Erythroblast (primary cell): ENCODE measurements at regions not wholly inside any gene's neighbourhood (a gene's known extent, or its start where the extent isn't known, plus 50 kb on each side); places are given as distances from the start of the nearest gene placed in this dataset.
"Not testable (repeated sequence)": the region's sequence is repeated elsewhere in the genome, so short reads cannot be mapped to it uniquely, and the experiment has no call there.

Experiments
- DNase-seq, 2 experiments: peaks; one replicate each; lab custom pipeline; 2025; lab: John Stamatoyannopoulos, UW
- GATA1 ChIP-seq: IDR thresholded peaks from 2 replicates; pipeline ENCODE4 v1.6.1; 2011; ENCODE audit warnings: low read depth, mild to moderate bottlenecking, control low read depth, low read length, moderate library complexity
- POLR2A ChIP-seq: IDR thresholded peaks from 2 replicates; pipeline ENCODE4 v1.6.1; 2011; ENCODE audit warnings: mild to moderate bottlenecking, low read length

DNA sequence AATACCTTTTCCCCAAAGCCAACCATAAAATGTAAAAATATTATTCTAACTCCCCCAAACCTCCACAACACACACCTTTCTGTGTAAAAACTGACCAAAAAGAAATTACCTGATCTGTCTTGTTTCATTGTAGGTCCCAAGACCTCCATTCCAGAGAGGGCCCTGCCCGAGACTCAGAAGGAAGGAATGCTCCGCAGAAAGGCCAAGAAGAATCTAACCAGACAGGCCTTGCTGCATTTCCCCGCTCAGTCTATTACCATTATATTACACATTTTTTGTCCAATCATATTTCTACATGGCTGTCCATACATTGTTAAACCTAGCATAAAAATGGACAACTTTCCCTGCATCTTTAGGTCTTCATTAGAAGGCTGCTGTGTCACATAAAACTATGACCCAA lies 237.5 kb upstream of the UBASH3B start:
- no peak for DNase-seq
- TF ChIP-seq POLR2A (no peak), GATA1 (no peak)

DNA sequence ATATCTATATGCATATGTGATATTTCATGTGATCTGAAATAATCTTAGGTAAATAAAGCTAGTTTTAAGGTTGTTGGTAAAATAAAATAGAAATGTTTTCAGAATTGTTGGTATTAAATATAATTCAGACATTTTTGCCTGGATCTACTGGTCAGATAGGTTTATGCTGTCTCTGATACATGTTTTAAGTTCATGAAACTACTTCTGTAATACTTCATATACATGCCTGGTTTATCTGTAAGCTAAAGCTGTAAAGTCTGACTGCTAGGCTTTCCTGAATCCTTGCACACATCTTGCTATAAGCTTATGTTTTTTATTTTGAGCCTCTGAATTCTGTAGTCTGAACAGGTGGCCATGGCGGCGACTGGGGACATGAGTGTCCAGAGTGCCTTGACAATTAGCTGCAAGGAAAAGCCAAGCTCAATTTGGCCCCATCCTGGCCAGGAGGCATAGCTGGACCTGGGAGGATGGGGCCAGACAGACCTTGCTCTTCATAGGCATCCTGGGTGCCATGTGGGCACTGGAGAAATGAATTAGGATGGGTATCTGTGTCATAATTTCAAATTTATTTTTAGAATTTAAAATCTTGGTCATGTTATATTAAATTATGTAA lies 241.0 kb upstream of the UBASH3B start:
- TF ChIP-seq POLR2A (no peak), GATA1 (no peak)
- no peak for DNase-seq

DNA sequence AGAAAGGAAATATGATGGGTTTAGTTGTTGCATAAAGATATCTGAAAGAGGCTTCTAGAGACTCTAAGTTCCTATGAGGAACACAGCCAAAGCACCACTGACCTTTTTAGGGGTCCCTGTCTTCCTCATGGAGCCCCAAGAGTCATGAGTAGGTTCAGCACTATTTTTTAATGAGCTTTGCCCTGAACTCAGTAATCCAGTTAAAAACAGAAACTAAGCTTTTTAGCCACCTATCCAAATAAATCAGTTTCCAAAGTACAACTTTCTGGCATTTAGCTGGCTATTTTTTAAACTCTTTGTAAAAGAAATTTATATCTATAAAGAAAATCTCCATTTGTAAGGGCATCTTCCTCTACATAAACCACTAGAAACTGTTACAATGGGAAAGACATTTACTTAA lies 241.8 kb upstream of the UBASH3B start:
- TF ChIP-seq POLR2A, result no peak
- no peak for TF ChIP-seq GATA1
- no peak for DNase-seq

DNA sequence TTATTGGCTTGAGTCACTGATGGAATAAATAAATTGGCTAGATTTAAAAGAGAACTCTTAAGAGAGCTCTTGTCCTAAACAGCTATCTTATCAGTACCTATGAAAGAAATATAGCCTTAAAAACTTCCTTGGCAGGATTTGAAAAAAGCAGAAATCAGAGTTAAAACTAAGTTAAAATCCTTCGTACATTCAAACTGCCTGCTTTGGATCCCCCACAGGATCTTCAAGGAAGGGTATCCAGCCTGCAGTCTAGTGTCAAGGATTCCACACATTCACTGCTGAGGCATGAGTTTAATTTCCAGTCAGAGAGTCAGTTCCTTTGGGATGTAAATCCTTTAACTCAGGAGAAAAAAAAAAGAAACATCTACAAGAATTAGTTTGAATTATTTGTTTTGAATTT lies 242.9 kb upstream of the UBASH3B start:
- TF ChIP-seq POLR2A (no peak), GATA1 (no peak)
- no peak for DNase-seq

DNA sequence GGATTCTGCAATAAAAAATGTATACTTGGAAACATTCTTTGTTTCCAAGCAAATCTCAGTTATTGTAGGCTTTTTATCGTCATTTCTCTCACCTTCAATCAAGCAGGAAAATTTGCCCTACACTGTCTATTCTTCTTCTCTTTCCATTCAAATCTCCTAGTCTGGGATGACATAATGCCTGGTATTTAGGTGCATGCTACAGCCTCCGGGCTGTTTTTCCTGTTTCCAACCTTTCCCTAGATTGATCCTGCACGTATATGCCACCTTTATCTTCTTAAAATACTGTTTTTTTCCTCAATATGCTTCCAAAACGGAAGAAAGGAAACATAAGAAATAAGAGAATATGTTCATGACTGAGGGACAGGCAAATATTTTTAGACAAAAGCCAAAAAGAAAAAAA lies 249.1 kb upstream of the UBASH3B start:
- no peak for TF ChIP-seq POLR2A
- TF ChIP-seq GATA1, result no peak
- no peak for DNase-seq

DNA sequence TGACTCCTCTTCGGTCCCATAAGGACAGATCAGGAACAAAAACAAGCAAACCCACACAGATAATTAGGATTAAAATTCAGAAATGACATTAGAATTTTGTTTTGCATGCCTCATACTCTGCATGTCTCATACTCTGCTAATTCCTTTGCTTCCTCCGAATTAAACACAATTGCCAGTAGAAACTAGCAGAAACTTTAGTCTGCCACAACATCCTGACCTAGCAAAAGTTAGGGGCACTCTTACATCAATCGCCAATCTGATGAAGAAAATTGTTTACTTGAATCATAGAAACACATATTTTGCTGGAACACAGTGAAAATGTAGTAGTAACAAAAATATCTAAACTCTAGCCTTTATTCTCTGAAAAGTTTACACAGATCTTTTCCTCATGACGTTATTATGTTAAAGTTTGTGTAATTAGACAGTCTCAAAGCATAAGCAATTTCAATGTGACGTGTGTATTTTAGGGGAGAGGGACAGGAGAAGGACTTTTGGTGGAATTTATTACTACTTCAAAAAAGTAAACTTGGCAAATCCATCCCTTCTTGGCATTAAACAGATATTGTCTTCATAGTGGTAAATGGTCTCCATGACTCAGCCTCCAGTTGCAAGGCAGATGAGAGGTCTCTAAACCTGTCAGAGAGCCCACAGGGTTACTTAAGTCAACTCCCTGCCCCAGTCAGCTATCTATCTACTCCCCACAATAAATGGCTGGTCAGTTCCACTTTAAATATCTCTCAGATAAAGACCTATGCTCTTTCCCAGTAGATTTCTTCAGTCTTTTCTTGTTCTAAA lies 249.8 kb upstream of the UBASH3B start:
- TF ChIP-seq POLR2A, result no peak
- no peak for TF ChIP-seq GATA1
- DNase-seq, result no peak

DNA sequence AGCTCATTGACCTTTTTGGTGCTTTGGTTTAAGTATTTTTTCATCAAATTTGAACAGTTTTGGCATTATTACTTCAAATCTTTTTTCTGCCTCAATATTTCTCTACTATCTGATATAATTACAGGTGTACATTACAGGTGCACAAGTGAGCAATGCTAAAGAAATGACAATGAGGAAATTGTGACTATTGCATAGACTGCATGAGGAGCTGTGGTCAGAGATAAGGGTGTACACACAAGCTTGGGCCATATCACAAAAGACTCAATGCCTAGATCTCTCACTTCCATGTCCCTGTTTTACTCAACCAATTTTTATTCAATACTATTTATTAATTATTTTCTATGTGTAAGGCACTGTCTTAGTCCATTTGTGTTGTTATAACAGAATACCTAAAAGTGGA lies 251.0 kb upstream of the UBASH3B start:
- TF ChIP-seq POLR2A (no peak), GATA1 (no peak)
- no peak for DNase-seq

DNA sequence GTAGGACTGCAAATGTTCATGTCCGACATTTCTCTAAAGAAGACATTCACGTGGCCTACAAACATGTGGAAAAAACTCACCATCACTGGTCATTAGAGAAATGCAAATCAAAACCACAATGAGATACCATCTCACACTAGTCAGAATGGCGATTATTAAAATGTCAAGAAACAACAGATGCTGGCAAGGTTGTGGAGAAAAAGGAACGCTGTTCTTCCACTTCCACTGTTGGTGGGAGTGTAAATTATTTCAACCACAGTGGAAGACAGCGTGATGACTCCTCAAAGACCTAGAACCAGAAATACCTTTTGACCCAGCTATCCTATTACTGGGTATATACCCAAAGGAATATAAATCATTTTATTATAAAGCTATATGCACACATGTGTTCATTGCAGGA lies 253.9 kb upstream of the UBASH3B start:
- DNase-seq, result not testable (repeated sequence)

DNA sequence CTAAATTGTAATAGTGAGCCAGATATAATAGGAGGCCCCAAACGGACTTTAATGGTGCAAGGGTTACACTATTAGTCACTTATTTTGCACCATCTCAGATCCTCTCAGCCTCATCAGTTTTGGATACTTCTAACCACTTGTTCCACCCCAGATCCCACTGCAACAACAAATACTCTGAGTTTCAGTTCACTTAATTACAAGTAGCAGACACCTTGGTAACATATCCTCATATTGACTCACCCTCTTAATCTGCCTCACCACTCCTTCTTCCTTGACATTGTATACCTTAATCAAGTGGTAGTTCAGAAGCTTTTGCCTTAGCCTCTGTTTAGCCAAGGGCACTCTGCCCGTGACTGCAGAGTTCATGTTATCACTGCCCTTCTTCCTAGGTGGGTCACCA lies 256.1 kb upstream of the UBASH3B start:
- TF ChIP-seq POLR2A, result no peak
- no peak for TF ChIP-seq GATA1
- DNase-seq, result no peak

DNA sequence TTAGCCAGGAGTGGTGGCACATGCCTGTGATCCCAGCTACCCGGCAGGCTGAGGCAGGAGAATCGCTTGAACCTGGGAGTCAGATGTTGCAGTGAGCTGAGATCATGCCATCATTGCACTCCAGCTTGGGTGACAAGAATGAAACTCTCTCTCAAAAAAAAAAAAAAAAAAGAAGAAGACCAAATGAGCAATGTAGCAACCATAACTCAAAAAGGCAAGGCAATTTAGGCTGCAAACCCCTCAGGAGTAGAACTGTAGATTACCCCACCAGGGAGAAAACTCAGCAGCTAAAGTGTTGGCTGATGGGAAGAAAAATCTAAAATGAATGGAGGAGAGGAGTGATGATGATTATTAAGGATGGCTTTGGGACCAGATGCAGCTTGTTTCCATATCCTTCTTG lies 256.7 kb upstream of the UBASH3B start:
- DNase-seq, result no peak
- TF ChIP-seq GATA1 (no peak), POLR2A (no peak)

DNA sequence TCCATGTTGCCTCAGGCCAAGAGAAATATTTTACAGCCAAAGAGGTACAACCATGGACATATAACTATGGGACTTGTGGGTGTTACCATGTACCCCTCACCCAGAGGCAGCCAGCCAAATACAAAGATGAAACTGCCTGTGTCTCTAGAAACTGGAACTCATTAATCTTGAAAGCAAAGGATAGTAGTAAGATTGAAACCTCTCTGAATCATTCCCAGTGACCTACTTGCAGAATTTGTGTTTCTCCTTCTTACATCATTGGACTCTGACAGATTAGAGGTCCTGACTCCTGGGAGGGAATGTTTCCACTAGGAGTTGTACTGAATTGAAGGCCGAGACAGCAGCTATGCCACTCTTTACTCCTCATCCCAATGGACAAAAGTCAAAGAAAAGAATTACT lies 257.4 kb upstream of the UBASH3B start:
- no peak for DNase-seq
- TF ChIP-seq GATA1 (no peak), POLR2A (no peak)

DNA sequence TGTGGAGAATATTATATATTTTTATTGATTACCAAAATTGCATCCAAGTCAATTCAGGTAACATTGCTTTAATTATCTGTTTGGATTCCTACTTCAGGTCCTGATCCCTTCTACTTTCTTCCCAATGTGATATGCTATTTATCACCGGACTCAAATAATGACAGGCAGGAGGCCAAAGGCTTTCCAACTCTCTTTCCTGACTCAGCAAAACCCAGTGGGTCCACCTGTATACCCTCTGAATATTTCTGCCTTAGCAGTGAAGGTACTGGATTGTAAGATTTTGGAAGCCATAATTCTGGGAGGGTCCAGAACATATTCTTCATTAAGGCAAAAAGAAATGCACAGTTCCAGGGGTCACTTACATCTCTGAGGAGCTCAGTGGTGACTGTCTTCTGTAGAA lies 260.2 kb upstream of the UBASH3B start:
- no peak for TF ChIP-seq POLR2A
- no peak for TF ChIP-seq GATA1
- no peak for DNase-seq

DNA sequence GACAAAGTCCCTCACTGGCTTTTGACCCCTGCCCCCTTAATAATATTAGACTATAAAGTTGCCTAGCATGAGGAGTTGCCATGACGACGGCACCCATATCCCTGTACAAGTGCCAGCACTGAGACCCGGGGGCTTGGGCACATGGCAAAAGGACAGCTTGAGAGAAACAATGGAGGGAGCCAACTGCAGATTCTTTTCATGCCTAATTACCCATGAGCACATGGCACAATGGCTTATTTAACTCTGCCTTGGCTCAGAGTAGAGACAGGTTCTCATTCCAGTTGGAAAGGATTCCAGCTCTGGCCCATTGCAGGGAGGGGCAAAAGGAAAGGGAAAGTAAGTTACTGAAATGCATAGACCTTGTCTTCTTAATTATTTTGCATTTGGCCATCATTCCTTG lies 261.2 kb upstream of the UBASH3B start:
- TF ChIP-seq GATA1, result no peak
- TF ChIP-seq POLR2A, result no peak
- no peak for DNase-seq

DNA sequence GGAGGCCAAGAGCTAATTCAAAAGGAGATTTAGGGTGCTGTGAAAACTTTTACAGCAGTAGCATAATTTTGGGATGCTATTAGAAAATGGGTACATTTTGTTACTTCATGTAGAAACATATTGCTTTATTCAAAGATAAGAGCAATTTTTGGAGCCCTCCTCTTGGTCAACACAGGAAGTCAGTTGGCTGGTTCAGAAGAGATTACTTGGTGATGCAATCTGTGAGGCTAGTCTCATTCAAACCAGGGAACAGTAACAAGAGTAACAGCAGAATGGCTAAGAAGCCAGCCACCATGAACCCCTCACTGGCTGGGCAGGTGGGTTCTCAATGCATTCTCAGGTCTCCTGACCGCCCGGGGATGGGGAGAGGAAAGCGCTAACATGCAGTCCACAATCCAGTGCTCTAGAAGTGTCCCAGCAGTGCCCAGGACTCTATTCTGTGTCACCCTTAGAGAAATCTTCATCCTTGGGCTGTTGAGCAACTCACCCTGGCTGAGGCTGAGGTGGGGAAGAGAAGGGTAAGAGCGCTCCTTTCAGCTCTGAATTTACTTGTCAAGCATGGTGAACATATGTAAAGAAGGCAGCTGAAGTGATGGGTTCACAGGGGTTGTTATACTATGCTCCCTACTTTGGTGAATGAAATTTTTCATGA lies 262.2 kb upstream of the UBASH3B start:
- no peak for TF ChIP-seq POLR2A
- TF ChIP-seq GATA1, result no peak
- no peak for DNase-seq
